Karpas-422 (cell line): ENCODE measurements at regions not wholly inside any gene's neighbourhood (a gene's known extent, or its start where the extent isn't known, plus 50 kb on each side); places are given as distances from the start of the nearest gene placed in this dataset.

Source experiments
- DNase-seq: peaks from one replicate; pipeline ENCODE4 v3.0.0-alpha.2; 2015
- H2AFZ ChIP-seq: fragments of 200-600 bp; sonication (generic); 2 replicates; pipeline ENCODE4 v1.6.1; 2014; ENCODE audit warnings: antibody characterized with exemption, low read length, mixed read lengths
- H3K27ac ChIP-seq: fragments of 200-600 bp; sonication (generic); 2 replicates; pipeline ENCODE4 v1.5.1; 2014; ENCODE audit warnings: mild to moderate bottlenecking, low read length, moderate library complexity
- H3K27me3 ChIP-seq: fragments of 200-600 bp; sonication (generic); 2 replicates; pipeline ENCODE4 v1.6.1; 2014; ENCODE audit warnings: low read length, mixed read lengths
- H3K36me3 ChIP-seq: fragments of 200-600 bp; sonication (generic); 2 replicates; pipeline ENCODE4 v1.6.1; 2014; ENCODE audit warnings: low read length, mixed read lengths; ENCODE audit not compliant: insufficient read depth
- H3K4me1 ChIP-seq: fragments of 200-600 bp; sonication (generic); 2 replicates; pipeline ENCODE4 v1.6.1; 2014; ENCODE audit warnings: mild to moderate bottlenecking, low read length, mixed read lengths
- H3K4me2 ChIP-seq: fragments of 200-600 bp; sonication (generic); 2 replicates; pipeline ENCODE4 v1.6.1; 2014; ENCODE audit warnings: low read length, low read depth, mild to moderate bottlenecking; ENCODE audit not compliant: poor library complexity, severe bottlenecking
- H3K4me3 ChIP-seq: fragments of 200-600 bp; sonication (generic); 2 replicates; pipeline ENCODE4 v1.5.1; 2014; ENCODE audit warnings: mild to moderate bottlenecking, antibody characterized with exemption, low read length, mixed read lengths
- H3K79me2 ChIP-seq: fragments of 200-600 bp; sonication (generic); 2 replicates; pipeline ENCODE4 v1.6.1; 2014; ENCODE audit warnings: mild to moderate bottlenecking, low read length, mixed read lengths
- H3K9ac ChIP-seq: fragments of 200-600 bp; sonication (generic); 2 replicates; pipeline ENCODE4 v1.6.0; 2014; ENCODE audit warnings: low read length
- H3K9me2 ChIP-seq: fragments of 200-600 bp; sonication (generic), shearing (Covaris generic); replicated peaks from 2 replicates; pipeline ENCODE4 v1.6.0; 2014; ENCODE audit warnings: mild to moderate bottlenecking, low read length, moderate library complexity; ENCODE audit not compliant: insufficient read depth
- H3K9me3 ChIP-seq: fragments of 300-700, 200-600 bp; sonication (generic); 2 replicates; pipeline ENCODE4 v1.6.1; 2014; ENCODE audit warnings: low read length, mixed read lengths
- H4K20me1 ChIP-seq: fragments of 200-600 bp; sonication (generic); 2 replicates; pipeline ENCODE4 v1.6.1; 2014; ENCODE audit warnings: mild to moderate bottlenecking, antibody characterized with exemption, low read length, low read depth; ENCODE audit not compliant: insufficient read depth

DNA sequence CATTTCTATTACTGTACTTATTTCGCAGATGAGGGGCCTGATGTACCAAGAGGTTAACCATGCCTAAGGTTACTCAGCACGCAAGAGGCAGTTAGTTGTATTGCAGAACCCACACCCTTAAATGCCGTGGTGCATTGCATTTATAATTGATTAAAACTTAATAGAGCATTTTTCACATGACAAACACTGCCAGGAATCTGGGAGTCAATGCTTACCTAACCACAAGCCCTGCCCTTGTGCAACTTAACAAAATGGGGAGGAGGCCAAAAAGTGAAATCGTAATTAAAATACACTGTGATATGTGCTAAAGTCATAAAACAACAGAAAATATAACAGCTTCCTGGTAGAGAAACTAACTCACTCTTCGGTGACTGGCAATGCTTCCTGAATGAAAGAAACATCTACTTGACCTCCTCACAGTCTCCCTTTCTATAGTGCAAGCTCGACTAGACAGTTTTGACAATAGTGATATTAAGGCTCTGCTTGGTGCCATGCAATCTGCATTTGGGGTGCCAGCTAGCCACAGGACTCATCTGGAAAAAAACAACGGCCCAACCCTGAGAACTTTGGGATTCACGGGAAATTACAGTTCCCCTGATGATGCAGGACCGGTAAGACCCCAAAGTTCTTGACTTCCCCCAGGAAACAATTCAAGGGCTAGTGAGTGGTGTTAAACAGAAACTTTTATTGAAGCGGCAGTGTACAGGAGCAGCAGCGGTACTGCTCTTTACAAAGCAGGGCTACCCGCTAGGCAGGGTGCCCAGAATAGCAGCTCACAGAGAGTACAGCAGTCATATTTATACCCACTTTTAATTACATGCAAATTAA is 612.4 kb downstream of the TNS3 start:
- Histone ChIP-seq H3K27ac (no peak overlapping the region), H3K36me3 (no peaks in the 10 kb centered on the region), H3K9me2 (no peaks in the 10 kb centered on the region), H3K4me2 (no peak overlapping the region), H3K9ac (no peak overlapping the region), H2AFZ (no peak overlapping the region), H3K4me1 (no peaks in the 10 kb centered on the region), H4K20me1 (no peaks in the 10 kb centered on the region), H3K9me3 (peaks cover 13% of the 10 kb centered on the region; the same call in 1 of the 2 replicates), H3K27me3 (no peaks in the 10 kb centered on the region), H3K79me2 (no peaks in the 10 kb centered on the region), H3K4me3 (no peak overlapping the region)
- DNase-seq, result no peak

DNA sequence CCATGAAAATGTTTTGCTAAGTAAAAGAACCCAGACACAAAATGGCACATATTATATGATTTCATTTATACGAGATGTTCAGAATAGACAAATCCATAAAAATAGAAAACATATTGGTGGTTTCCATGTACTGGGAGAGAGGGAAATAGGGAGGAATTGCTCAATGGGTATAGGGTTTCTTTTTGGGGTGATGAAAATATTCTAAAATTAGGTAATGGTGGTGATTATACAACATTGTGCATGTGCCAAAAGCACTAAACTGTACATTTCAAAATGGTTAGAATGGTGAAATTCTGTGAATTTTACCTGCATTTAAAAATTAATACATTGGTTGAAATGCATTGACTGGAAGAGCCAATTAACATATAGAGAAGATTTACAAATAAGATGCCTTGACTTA is 613.9 kb downstream of the TNS3 start:
- Histone ChIP-seq H4K20me1 (no peaks in the 10 kb centered on the region), H2AFZ (no peak overlapping the region), H3K36me3 (no peaks in the 10 kb centered on the region), H3K4me3 (no peak overlapping the region), H3K9me3 (peaks cover 21% of the 10 kb centered on the region; the same call in 1 of the 2 replicates), H3K27me3 (no peaks in the 10 kb centered on the region), H3K9me2 (no peaks in the 10 kb centered on the region), H3K79me2 (no peaks in the 10 kb centered on the region), H3K27ac (no peak overlapping the region), H3K4me1 (no peaks in the 10 kb centered on the region), H3K9ac (no peak overlapping the region), H3K4me2 (no peak overlapping the region)
- no peak for DNase-seq

DNA sequence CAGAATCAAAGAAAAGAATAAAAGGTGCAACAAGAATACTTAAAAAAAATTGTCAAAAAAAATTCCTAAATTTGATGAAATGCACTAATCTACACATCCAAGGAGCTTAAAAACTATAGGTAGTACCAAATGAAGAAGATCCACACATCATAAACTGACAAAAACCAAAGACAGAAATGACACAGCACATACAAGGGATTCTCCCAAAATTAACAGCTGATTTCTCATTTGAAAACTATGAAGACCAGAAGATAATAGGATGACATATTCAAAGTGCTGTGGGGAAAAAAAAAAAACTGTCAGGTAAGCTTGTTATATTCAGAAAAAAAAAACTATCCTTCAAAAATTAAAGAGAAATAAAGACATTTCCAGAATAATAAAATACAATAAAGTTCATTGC is 618.2 kb downstream of the TNS3 start:
- no peak overlapping the region for H3K4me3 ChIP-seq
- no peaks in the 10 kb centered on the region for H3K36me3 ChIP-seq
- no peak overlapping the region for H3K9ac ChIP-seq
- DNase-seq, result no peak
- H2AFZ ChIP-seq, result no peak overlapping the region
- H3K9me2 ChIP-seq, result no peaks in the 10 kb centered on the region
- H3K4me1 ChIP-seq, result no peaks in the 10 kb centered on the region
- no peak overlapping the region for H3K27ac ChIP-seq
- no peaks in the 10 kb centered on the region for H3K79me2 ChIP-seq
- no peaks in the 10 kb centered on the region for H4K20me1 ChIP-seq
- H3K27me3 ChIP-seq, result no peaks in the 10 kb centered on the region
- H3K4me2 ChIP-seq, result no peak overlapping the region
- H3K9me3 ChIP-seq, result peaks cover 21% of the 10 kb centered on the region; the same call in 1 of the 2 replicates

DNA sequence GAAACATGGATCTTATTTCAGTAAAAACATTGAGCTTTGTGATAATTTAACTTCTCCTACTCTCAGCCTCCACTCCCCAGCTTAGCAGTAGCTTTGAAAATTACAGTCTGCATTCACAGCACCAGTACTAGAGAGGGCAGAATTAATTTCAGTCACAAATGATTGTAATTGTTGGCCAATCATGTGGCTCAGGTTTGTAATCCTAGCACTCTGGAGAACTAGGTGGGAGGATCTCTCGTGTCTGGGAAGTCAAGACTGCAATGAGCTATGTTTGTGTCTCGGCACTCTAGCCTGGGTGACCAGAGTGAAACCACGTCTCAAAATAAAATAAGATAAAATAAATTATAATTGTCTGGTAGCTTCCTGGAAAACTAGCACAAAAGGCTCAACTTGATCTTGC is 620.9 kb downstream of the TNS3 start:
- Histone ChIP-seq H3K9me3 (peaks cover 12% of the 10 kb centered on the region; the same call in 1 of the 2 replicates), H3K4me3 (no peak overlapping the region), H3K4me1 (no peaks in the 10 kb centered on the region), H3K79me2 (no peaks in the 10 kb centered on the region), H2AFZ (no peak overlapping the region), H3K36me3 (no peaks in the 10 kb centered on the region), H3K27ac (no peak overlapping the region), H3K9me2 (no peaks in the 10 kb centered on the region), H3K9ac (no peak overlapping the region), H3K27me3 (no peaks in the 10 kb centered on the region), H3K4me2 (no peak overlapping the region), H4K20me1 (no peaks in the 10 kb centered on the region)
- DNase-seq, result no peak

DNA sequence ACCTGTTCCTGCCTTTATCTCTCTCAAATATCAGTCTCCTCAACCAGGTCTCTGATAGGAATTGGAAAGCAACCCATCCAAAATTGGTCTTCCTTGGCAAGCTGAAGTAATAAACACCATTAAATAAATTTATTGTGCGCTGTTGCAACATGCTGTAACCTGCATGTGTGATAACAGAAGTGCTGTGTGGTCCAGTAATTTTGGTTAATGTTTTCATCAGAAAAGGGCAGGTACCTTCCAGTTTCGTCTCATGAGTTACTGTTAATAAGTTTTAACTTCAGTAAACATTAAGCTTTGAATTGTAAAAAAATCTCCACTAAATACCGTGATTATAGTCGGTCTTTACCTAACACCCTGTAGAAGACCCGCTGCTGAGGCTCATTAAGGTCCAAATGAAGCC is 624.7 kb downstream of the TNS3 start:
- H3K9ac ChIP-seq, result no peak overlapping the region
- no peak overlapping the region for H3K4me3 ChIP-seq
- DNase-seq, result no peak
- H3K9me3 ChIP-seq, result no peaks in the 10 kb centered on the region
- H3K4me1 ChIP-seq, result no peaks in the 10 kb centered on the region
- H2AFZ ChIP-seq, result no peak overlapping the region
- H3K4me2 ChIP-seq, result no peak overlapping the region
- no peaks in the 10 kb centered on the region for H3K36me3 ChIP-seq
- H3K27me3 ChIP-seq, result no peaks in the 10 kb centered on the region
- no peaks in the 10 kb centered on the region for H3K79me2 ChIP-seq
- no peak overlapping the region for H3K27ac ChIP-seq
- H3K9me2 ChIP-seq, result no peaks in the 10 kb centered on the region
- no peaks in the 10 kb centered on the region for H4K20me1 ChIP-seq

DNA sequence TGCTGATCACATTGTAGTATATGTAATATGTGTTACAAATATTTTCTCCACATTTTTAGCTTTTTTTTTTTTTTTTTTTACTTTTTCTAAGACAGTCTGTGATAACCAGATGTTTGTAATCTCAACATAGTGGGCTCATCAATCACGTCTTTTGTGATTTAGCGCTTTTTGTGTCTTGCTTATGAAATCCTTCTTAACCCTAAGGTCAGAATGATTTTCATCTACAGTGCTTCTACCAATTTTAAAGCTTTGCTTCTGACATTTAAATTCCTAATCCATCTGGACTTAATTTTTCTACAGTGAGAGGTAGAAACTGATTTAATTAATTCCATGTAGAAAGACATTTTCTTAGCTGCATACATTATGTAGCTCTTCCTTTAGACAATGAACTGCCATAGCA is 626.4 kb downstream of the TNS3 start:
- no peak overlapping the region for H3K9ac ChIP-seq
- no peak overlapping the region for H3K4me3 ChIP-seq
- no peak overlapping the region for H3K27ac ChIP-seq
- H3K9me2 ChIP-seq, result no peaks in the 10 kb centered on the region
- no peaks in the 10 kb centered on the region for H3K9me3 ChIP-seq
- H2AFZ ChIP-seq, result no peak overlapping the region
- H4K20me1 ChIP-seq, result no peaks in the 10 kb centered on the region
- H3K36me3 ChIP-seq, result no peaks in the 10 kb centered on the region
- no peaks in the 10 kb centered on the region for H3K79me2 ChIP-seq
- no peaks in the 10 kb centered on the region for H3K4me1 ChIP-seq
- H3K27me3 ChIP-seq, result no peaks in the 10 kb centered on the region
- no peak overlapping the region for H3K4me2 ChIP-seq
- DNase-seq, result no peak

DNA sequence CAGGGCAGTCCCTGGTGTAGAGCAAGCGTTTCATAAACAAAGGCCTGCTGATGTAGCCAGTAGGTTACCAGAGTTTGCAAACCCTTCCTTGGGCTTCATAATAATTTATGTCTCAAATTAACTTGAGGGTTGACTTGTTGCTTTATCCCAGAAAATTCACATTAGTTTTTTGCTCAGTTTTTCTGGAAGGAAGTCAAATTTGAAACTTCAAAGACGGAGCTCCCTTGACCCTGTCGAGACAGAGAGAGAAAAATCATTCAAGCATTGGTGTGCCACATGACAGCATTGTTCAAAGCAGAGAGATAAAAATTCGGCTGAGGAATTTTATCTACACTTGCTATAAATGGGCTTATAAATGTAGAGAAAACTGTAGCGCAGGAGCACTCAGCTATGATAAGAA is 627.7 kb downstream of the TNS3 start:
- H3K9ac ChIP-seq, result no peak overlapping the region
- no peaks in the 10 kb centered on the region for H4K20me1 ChIP-seq
- DNase-seq, result no peak
- no peaks in the 10 kb centered on the region for H3K4me1 ChIP-seq
- H2AFZ ChIP-seq, result no peak overlapping the region
- no peak overlapping the region for H3K4me3 ChIP-seq
- no peaks in the 10 kb centered on the region for H3K9me3 ChIP-seq
- no peaks in the 10 kb centered on the region for H3K9me2 ChIP-seq
- H3K36me3 ChIP-seq, result no peaks in the 10 kb centered on the region
- H3K79me2 ChIP-seq, result no peaks in the 10 kb centered on the region
- no peaks in the 10 kb centered on the region for H3K27me3 ChIP-seq
- no peak overlapping the region for H3K27ac ChIP-seq
- H3K4me2 ChIP-seq, result no peak overlapping the region

DNA sequence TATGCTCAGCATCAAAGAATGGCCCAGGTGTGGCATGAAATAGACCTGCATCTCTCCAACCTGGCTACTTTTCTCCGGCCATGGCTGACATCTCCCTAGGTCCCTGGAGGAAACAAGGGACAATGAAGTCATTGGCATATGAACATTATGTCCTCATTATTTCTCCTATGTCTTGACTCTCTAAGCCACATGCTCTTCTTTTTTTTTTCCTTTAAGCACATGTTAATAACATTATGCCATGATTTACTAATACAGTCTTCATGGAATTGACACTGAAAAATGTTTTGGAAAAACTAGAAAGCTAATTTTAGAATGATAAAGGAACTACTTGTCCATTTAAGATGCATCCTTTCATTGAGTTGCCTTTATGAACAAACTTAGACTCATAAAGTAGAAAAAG is 628.9 kb downstream of the TNS3 start:
- Histone ChIP-seq H3K27ac (no peak overlapping the region), H3K4me2 (no peak overlapping the region), H3K79me2 (no peaks in the 10 kb centered on the region), H3K4me3 (no peak overlapping the region), H3K9me3 (no peaks in the 10 kb centered on the region), H3K36me3 (no peaks in the 10 kb centered on the region), H3K27me3 (no peaks in the 10 kb centered on the region), H2AFZ (no peak overlapping the region), H3K9ac (no peak overlapping the region), H3K9me2 (no peaks in the 10 kb centered on the region), H4K20me1 (no peaks in the 10 kb centered on the region), H3K4me1 (no peaks in the 10 kb centered on the region)
- no peak for DNase-seq
